ENCODE measurements at regions not wholly inside any gene's neighbourhood (a gene's known extent, or its start where the extent isn't known, plus 50 kb on each side); places are given as distances from the start of the nearest gene placed in this dataset.
"Not testable (repeated sequence)": the region's sequence is repeated elsewhere in the genome, so short reads cannot be mapped to it uniquely, and the experiment has no call there.

- DNase-seq: no peak
Measured at GRCh38 chr3:144864646-144865045, 893.0 kb downstream of the DIPK2A start.

GRCh38 chr3:144865948-144866347, 894.3 kb downstream of the DIPK2A start:
- DNase-seq: no peak

GRCh38 chr3:144866476-144866875, 894.9 kb downstream of the DIPK2A start:
- DNase-seq: no peak

- no peak for DNase-seq
Measured at GRCh38 chr3:144868506-144868905, 896.9 kb downstream of the DIPK2A start.

GRCh38 chr3:144873066-144873465, 901.4 kb downstream of the DIPK2A start:
- DNase-seq: no peak

- DNase-seq: no peak
Measured at GRCh38 chr3:144875211-144875610, 903.6 kb downstream of the DIPK2A start.

- no peak for DNase-seq
Measured at GRCh38 chr3:144877356-144877755, 905.7 kb downstream of the DIPK2A start.

GRCh38 chr3:144879701-144880100, 908.1 kb downstream of the DIPK2A start:
- DNase-seq: no peak

GRCh38 chr3:144893980-144894379, 922.4 kb downstream of the DIPK2A start:
- DNase-seq: no peak

- DNase-seq: no peak
Measured at GRCh38 chr3:144894576-144894975, 923.0 kb downstream of the DIPK2A start.

- no peak for DNase-seq
Measured at GRCh38 chr3:144900366-144900765, 928.7 kb downstream of the DIPK2A start.

GRCh38 chr3:144907581-144907980, 936.0 kb downstream of the DIPK2A start:
- not testable (repeated sequence) for DNase-seq

GRCh38 chr3:144912968-144913367, 941.3 kb downstream of the DIPK2A start:
- DNase-seq: no peak

GRCh38 chr3:144915202-144915601, 943.6 kb downstream of the DIPK2A start:
- DNase-seq: no peak

GRCh38 chr3:144921710-144922109, 950.1 kb downstream of the DIPK2A start:
- no peak for DNase-seq

- no peak for DNase-seq
Measured at GRCh38 chr3:144923046-144923775, 951.6 kb downstream of the DIPK2A start.

- DNase-seq: no peak
Measured at GRCh38 chr3:144930431-144930830, 958.8 kb downstream of the DIPK2A start.

GRCh38 chr3:144931590-144931989, 960.0 kb downstream of the DIPK2A start:
- DNase-seq: no peak

- DNase-seq: no peak
Measured at GRCh38 chr3:144942093-144942837, 970.6 kb downstream of the DIPK2A start.

- no peak for DNase-seq
Measured at GRCh38 chr3:144942838-144943197, 971.2 kb downstream of the DIPK2A start.

GRCh38 chr3:144947895-144948294, 976.3 kb downstream of the DIPK2A start:
- DNase-seq: no peak

- DNase-seq: no peak
Measured at GRCh38 chr3:144948711-144949110, 977.1 kb downstream of the DIPK2A start.

- no peak for DNase-seq
Measured at GRCh38 chr3:144953959-144954358, 982.3 kb downstream of the DIPK2A start.

- DNase-seq: no peak
Measured at GRCh38 chr3:144957398-144958101, 985.9 kb downstream of the DIPK2A start.
